ENCODE measurements at regions not wholly inside any gene's neighbourhood (a gene's known extent, or its start where the extent isn't known, plus 50 kb on each side); places are given as distances from the start of the nearest gene placed in this dataset.

- DNase-seq, result no peak
- Histone ChIP-seq H3K36me3 (no peaks in the 10 kb centered on the region), H3K9me3 (peaks cover 0 to 3% of the 10 kb centered on the region in 2 donors), H3K27ac (no peak overlapping the region), H3K4me1 (no peaks in the 10 kb centered on the region), H3K4me3 (no peak overlapping the region), H3K27me3 (no peaks in the 10 kb centered on the region)
- intact Hi-C loops (cut with DNase I; ENCODE audit: low total_unique reads) (no loop called here), in situ Hi-C loops (cut with MboI; ENCODE audit: low pct_ligation_motif_present in 1 of 4, low pct_unique_long_range_greater_than_20kb in 1 of 4, low sequenced_read_pairs in 3 of 4) (no loop called here)
- TF ChIP-seq POLR2A (IDR thresholded peaks at IDR 0.05), result no peak
- TF ChIP-seq EP300 (IDR thresholded peaks at IDR 0.05; ENCODE audit: low read depth), result no peak
- TF ChIP-seq CTCF (IDR thresholded peaks at IDR 0.05), result no peak
- TF ChIP-seq POLR2AphosphoS5 (IDR thresholded peaks at IDR 0.05), result no peak
- 87% methylated on average over 9 of the region's 9 CpGs; no CpG with 5 or more reads in 1 of the 2 donors for WGBS, 2 donors (ENCODE audit: low coverage in 1 of 2)
These were observed 888.0 kb upstream of the PTPRD start for GRCh38 chr9:11500780-11501179.

GRCh38 chr9:11506980-11507379 is 894.2 kb upstream of the PTPRD start:
- no peaks in the 10 kb centered on the region for H3K27me3 ChIP-seq
- no peak for DNase-seq
- WGBS, 2 donors (ENCODE audit: low coverage in 1 of 2), result 75 to 84% methylated on average over 2 of the region's 2 CpGs
- no peaks in the 10 kb centered on the region for H3K36me3 ChIP-seq
- H3K9me3 ChIP-seq, result no peaks in the 10 kb centered on the region
- H3K4me1 ChIP-seq, result no peaks in the 10 kb centered on the region
- H3K27ac ChIP-seq, result no peak overlapping the region
- in situ Hi-C loops (cut with MboI; ENCODE audit: low pct_ligation_motif_present in 1 of 4, low pct_unique_long_range_greater_than_20kb in 1 of 4, low sequenced_read_pairs in 3 of 4) (no loop called here), intact Hi-C loops (cut with DNase I; ENCODE audit: low total_unique reads) (no loop called here)
- no peak overlapping the region for H3K4me3 ChIP-seq
- no peak for TF ChIP-seq POLR2A (IDR thresholded peaks at IDR 0.05)
- TF ChIP-seq EP300 (IDR thresholded peaks at IDR 0.05; ENCODE audit: low read depth), result no peak
- no peak for TF ChIP-seq POLR2AphosphoS5 (IDR thresholded peaks at IDR 0.05)
- TF ChIP-seq CTCF (IDR thresholded peaks at IDR 0.05), result no peak

GRCh38 chr9:11537566-11537965 is 924.8 kb upstream of the PTPRD start:
- in situ Hi-C loops (cut with MboI; ENCODE audit: low pct_ligation_motif_present in 1 of 4, low pct_unique_long_range_greater_than_20kb in 1 of 4, low sequenced_read_pairs in 3 of 4) (no loop called here), intact Hi-C loops (cut with DNase I; ENCODE audit: low total_unique reads) (no loop called here)
- DNase-seq, result no peak
- peaks cover 0 to 5% of the 10 kb centered on the region in 2 donors for H3K9me3 ChIP-seq
- no peak overlapping the region for H3K27ac ChIP-seq
- no peaks in the 10 kb centered on the region for H3K4me1 ChIP-seq
- TF ChIP-seq CTCF (IDR thresholded peaks at IDR 0.05) (no peak), POLR2AphosphoS5 (IDR thresholded peaks at IDR 0.05) (no peak), EP300 (IDR thresholded peaks at IDR 0.05; ENCODE audit: low read depth) (no peak), POLR2A (IDR thresholded peaks at IDR 0.05) (no peak)
- no peaks in the 10 kb centered on the region for H3K27me3 ChIP-seq
- no peak overlapping the region for H3K4me3 ChIP-seq
- H3K36me3 ChIP-seq, result no peaks in the 10 kb centered on the region

GRCh38 chr9:11542781-11543180 is 930.0 kb upstream of the PTPRD start:
- no peak overlapping the region for H3K27ac ChIP-seq
- H3K4me3 ChIP-seq, result no peak overlapping the region
- H3K36me3 ChIP-seq, result no peaks in the 10 kb centered on the region
- H3K27me3 ChIP-seq, result no peaks in the 10 kb centered on the region
- H3K9me3 ChIP-seq, result no peaks in the 10 kb centered on the region
- in situ Hi-C loops (cut with MboI; ENCODE audit: low pct_ligation_motif_present in 1 of 4, low pct_unique_long_range_greater_than_20kb in 1 of 4, low sequenced_read_pairs in 3 of 4) (no loop called here), intact Hi-C loops (cut with DNase I; ENCODE audit: low total_unique reads) (no loop called here)
- TF ChIP-seq CTCF (IDR thresholded peaks at IDR 0.05), result no peak
- no peak for TF ChIP-seq POLR2AphosphoS5 (IDR thresholded peaks at IDR 0.05)
- TF ChIP-seq POLR2A (IDR thresholded peaks at IDR 0.05), result no peak
- TF ChIP-seq EP300 (IDR thresholded peaks at IDR 0.05; ENCODE audit: low read depth), result no peak
- no peaks in the 10 kb centered on the region for H3K4me1 ChIP-seq
- DNase-seq, result no peak

Data from transverse colon (tissue), 4 donors.